ENCODE measurements at regions not wholly inside any gene's neighbourhood (a gene's known extent, or its start where the extent isn't known, plus 50 kb on each side); places are given as distances from the start of the nearest gene placed in this dataset.

- no peak for DNase-seq
Measured at GRCh38 chr21:16241479-16241963, 511.7 kb downstream of the USP25 start.

DNA sequence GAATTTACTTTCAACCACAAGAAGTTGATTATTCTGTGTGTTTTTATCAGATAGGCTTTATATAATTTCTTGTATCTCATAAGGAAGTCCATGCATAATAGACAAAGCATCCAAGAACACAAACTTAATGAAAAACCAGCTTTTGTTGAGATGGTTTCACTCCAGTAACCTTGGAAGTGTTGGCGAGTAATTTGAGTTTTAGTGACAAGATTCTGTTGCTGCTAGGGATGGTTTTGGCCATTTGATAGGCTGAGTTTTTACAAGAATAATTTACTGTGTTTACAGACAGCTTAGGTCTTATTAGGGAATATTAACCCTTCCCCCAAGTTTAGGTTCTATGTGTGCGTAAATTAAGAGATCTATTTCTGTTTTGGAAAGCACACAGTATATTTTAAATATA is 513.6 kb downstream of the USP25 start:
- DNase-seq = no peak

GRCh38 chr21:16248705-16249104 is 518.9 kb downstream of the USP25 start:
- no peak for DNase-seq

DNA sequence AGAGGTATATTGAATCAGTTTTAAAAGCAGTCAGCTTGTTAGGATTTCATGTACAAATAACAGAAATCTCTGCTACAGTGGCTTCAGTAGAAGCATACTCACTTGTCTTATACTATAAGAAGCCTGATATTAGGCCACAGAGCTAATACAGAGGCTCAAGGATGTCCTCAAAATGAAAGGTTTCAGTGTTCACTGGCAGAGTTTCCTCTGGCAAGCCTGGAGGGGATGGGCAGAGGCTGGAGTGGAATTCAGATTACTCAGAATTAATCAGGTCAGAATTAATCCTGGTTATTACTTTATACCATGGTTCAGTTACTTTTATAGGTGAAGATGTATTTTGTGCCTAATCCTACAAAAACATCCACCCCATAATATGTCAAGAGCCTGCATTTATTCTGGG is 520.5 kb downstream of the USP25 start:
- DNase-seq = no peak

- no peak for DNase-seq
Measured at GRCh38 chr21:16258844-16259611, 529.2 kb downstream of the USP25 start.

- no peak for DNase-seq
Measured at GRCh38 chr21:16262091-16262490, 532.3 kb downstream of the USP25 start.

- DNase-seq = no peak
Measured at GRCh38 chr21:16264319-16264718, 534.5 kb downstream of the USP25 start.

DNA sequence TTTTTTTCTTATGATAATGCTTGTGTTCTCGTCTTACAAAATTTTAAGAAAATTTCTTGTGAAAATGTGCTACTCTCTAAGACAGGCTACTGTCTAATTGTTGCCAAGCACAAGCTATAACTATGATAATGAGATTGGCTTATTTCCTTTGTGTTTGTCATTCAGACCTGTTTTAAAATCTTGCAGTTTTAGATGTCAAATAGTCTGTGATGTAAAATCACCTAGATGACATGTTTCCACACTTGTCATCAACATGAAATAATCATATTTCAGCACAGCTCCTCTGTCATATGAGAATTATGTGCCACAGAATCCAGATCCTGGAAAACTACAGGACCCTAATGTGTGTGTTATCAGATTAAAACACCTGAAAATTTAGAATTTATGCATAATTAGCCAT is 539.7 kb downstream of the USP25 start:
- DNase-seq = no peak

DNA sequence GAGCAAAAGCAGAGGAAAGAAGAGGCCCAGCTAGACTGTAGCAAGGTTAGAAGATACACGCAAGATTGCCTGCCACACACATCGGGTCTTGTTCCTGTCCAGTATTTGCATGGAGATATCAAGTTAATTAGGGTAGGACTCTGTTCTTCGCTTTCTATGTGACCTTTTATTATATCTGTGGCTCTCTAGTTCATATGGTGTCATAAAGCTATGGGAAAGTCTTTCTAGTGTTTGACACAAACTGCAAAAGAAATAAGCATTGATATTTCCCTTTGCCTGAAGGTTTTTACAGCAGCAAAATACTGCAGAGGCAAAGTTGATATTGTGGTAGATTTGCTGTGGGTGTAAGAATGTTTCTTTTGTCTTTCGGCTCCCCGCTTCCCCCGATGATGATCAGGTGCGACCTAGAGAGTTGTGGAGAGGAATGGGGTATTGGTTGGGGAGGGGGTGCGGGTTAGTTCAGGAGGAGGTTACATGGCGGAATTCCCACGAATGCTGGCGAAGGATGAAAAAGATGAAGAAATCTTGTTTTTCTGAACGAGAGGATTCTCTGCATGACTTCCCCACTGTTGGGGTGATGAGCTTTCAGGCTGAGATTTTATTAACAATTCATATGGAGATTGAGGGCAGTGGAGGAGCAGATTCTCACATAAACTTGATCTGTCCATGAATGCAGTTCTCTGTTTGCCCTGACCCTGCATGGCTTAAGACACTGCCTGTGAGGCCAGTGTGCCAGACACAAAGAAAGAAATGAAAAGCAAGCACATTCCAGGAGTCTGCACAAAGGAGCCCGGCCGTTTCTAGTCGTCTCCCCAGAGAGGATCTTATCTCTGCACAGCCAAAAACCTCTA is 550.2 kb downstream of the USP25 start:
- no peak for DNase-seq

DNA sequence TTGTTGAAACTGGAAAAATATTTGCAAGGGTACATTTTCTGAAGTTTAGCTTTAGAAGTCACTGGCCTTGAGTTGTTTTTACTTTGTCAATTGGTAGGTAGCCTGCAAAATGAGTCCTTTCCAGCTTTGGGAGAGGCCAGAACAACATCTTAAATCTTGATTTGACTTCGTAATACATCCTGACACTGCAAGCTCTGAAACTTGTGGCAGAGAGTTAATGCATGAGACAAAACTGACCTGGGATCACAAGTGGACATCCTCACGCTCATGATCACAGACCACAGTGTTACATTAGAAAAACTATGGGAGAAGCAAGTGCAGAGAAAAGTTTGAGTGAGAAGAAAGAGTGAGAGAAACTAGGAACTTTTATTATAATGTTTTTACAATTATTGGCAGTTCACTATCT is 550.9 kb downstream of the USP25 start:
- DNase-seq = no peak

- no peak for DNase-seq
Measured at GRCh38 chr21:16283516-16283915, 553.7 kb downstream of the USP25 start.

DNA sequence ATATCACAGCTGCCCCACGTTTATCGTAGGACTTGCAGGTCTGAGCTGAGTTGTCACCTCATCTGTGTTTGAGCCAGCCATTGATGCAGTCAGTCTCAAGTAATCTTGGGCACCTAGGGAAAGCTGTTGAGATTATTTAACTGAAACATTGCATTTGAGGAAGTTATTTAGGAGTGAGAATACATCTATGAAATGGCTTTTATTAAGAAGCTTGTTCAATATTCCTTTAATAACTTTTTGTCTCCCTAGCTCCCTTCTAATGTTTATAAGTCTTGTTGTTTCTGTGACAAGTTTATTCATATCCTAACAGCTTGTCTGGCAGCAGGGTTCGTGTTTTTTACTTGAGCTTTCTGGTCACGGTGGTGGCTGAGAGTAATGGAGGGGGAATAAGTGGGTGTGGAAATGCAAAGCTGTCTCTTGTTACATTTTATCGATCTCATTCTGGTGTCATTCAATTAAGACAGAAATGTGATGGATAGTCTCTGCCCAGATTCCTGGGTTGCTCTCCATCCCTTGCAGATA is 555.9 kb downstream of the USP25 start:
- DNase-seq = no peak

- DNase-seq = no peak
Measured at GRCh38 chr21:16287046-16287445, 557.3 kb downstream of the USP25 start.

DNA sequence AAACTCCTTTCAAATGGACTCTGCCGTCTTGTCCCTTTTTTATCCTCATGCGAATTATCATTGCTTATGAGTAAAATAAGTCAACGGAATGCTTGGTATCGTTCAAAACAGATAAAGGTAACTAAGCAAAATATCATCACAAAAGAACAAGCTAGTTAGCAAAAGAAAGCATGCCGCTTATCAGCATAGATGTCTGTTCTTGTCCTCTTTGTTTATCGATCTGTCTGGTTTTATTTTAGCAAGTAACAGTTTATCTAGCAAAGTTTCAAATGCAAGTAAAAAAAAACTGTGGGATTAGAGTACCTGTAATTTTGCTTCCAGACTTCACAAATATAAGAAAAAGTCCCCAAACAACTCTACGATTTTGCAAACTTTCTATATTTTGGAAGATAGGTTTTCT is 561.5 kb downstream of the USP25 start:
- DNase-seq = no peak

GRCh38 chr21:16294128-16294527 is 564.3 kb downstream of the USP25 start:
- no peak for DNase-seq

DNA sequence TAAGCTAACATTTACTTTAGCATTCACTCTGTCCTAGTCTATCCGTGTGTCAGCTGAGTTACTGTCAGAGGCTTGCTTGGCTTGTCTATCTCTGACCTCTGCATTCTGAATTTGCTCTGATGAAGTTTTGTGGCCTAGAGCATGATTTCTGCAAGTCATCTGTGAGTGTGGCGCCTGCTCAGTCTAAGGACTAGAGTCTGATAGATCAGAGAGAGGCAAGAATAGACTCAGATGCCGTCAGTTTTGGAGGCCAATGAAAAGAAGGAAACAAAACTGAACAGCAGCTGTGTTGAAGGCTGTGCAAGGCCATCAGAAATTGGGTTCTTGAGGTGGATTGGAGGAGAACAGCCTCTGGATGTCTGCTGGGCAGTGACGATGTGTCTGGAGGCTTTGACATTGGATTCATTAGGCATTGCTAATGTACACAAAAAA is 573.1 kb downstream of the USP25 start:
- no peak for DNase-seq

DNA sequence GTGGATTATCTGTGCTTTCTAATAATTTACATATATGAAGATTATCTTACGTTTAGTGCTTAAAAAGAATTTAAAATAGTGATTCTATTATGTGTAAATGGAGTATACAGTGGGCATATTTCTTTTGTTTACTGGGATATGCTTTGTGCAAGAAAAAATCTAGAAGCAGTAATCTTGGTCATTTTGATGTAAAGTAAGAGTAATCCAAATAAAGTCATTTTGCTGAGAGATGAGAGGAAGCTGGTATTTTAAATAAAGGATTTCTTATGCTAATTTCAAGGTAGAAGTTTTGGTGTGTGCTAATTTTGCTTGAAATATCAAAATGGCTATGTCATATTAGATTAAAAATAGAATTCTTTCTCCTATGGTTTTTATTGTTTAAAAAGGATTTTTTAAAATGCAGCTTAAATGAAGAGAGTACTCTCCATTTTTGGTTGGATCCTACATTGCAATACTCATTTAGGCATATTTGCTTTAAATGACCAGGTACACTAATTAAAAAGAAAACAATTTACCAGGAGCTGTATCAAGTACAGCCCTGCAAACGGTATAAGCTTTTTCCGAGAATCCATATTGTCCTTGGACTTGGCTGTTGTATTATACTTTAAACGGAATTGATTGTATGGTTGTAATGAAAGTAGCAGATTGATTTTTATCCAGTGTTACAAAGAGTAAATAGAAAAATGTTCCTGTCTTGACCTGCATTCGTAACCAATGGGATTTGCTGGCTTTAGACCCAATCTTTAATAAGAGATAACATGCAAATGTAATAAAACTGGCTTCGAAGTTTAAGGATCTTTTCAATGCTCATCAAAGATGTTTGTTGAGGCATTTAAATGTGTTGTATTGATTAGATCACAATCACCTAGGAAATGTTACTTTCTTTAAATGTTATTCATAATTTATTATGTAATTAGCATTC is 574.7 kb downstream of the USP25 start:
- DNase-seq = no peak

DNA sequence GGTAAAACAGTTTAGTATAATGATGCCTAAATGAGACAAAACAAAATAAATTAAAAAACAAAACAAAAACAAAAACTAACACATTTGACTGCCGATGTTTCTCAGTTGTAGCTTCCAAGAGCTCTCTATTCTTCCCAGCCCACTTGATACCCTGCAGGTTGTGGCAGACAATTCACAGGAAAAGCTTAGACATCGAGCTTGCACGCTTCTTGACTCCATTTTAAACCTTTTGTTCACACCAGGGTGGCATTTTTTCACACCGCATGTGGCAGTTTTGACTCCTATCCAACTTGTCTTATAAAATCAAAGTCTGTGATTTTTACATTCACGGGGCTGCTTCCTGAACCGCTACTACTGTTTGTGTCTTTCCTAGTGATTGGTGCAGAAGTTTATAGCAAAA is 575.9 kb downstream of the USP25 start:
- DNase-seq = no peak

GRCh38 chr21:16307256-16307655 is 577.5 kb downstream of the USP25 start:
- DNase-seq = no peak

GRCh38 chr21:16308269-16308668 is 578.5 kb downstream of the USP25 start:
- DNase-seq = no peak

GRCh38 chr21:16309250-16309971 is 579.6 kb downstream of the USP25 start:
- no peak for DNase-seq

GRCh38 chr21:16310176-16310575 is 580.4 kb downstream of the USP25 start:
- DNase-seq = no peak

Data from activated T-cell treated with anti-CD3 and anti-CD28 coated beads, Interleukin-2, amount 50 U/mL, for 1 hour (primary cell).